B cell (primary cell): ENCODE measurements at regions not wholly inside any gene's neighbourhood (a gene's known extent, or its start where the extent isn't known, plus 50 kb on each side); places are given as distances from the start of the nearest gene placed in this dataset.

Source experiments
- ATAC-seq: fragments of 200-7000 bp; cut with Tn5 transposase; one replicate; pipeline ENCODE4 v1.10.0; 2021; ENCODE audit warnings: low read depth, mild to moderate bottlenecking, moderate number of reproducible peaks, moderate library complexity
- CTCF ChIA-PET: fragments of 350-600 bp; sonication (Branson Sonifier 250); formaldehyde crosslinking; loops from one replicate; lab custom pipeline; 2021; ENCODE audit warnings: antibody characterized with exemption, inconsistent platforms; lab: Charles Lee
- POLR2A ChIA-PET: fragments of 350-600 bp; sonication (Branson Sonifier 250); formaldehyde crosslinking; loops from one replicate; lab custom pipeline; 2021; ENCODE audit warnings: antibody characterized with exemption; lab: Charles Lee
- DNase-seq: peaks from one replicate; pipeline ENCODE4 v3.0.0; 2013
- H2AFZ ChIP-seq: 2 replicates; pipeline ENCODE4 v1.6.1; 2012; ENCODE audit warnings: mild to moderate bottlenecking, low read depth, low read length; ENCODE audit not compliant: insufficient read depth, poor library complexity, severe bottlenecking
- H3K27ac ChIP-seq, 2 donors: 1 replicate in 1 of 2; 2 replicates in 1 of 2; pipeline ENCODE4 v1.5.1; 2012 to 2013; ENCODE audit warnings: low read length in 2 of 2, mild to moderate bottlenecking in 2 of 2, moderate library complexity in 1 of 2
- H3K27me3 ChIP-seq, 4 experiments: fragments of 200-600 bp in 1 of 4; sonication (generic) in 1 of 4; replicated peaks in 1 of 4; 1 replicate in 2 of 4; 2 replicates in 2 of 4; pipeline versions ENCODE4 v1.6.1 to v1.7.0; 2013 to 2016; ENCODE audit warnings: low read length in 3 of 4, mild to moderate bottlenecking in 2 of 4, mixed read lengths in 1 of 4, moderate library complexity in 1 of 4; ENCODE audit not compliant: insufficient read depth in 4 of 4, control insufficient read depth in 3 of 4; ENCODE audit errors: control extremely low read depth in 1 of 4
- H3K36me3 ChIP-seq, 2 experiments: replicated peaks in 1 of 2; 1 replicate in 1 of 2; 2 replicates in 1 of 2; pipeline versions ENCODE4 v1.6.1 to v1.7.1; 2013; ENCODE audit warnings: low read length in 1 of 2; ENCODE audit not compliant: insufficient read depth in 2 of 2, control insufficient read depth in 1 of 2; ENCODE audit errors: control extremely low read depth in 1 of 2, extremely low read depth in 1 of 2
- H3K4me1 ChIP-seq, 2 donors: fragments of 200-600 bp in 1 of 2; sonication (generic) in 1 of 2; 1 replicate in 1 of 2; 2 replicates in 1 of 2; pipeline versions ENCODE4 v1.5.1 to v1.6.1; 2013 to 2017; ENCODE audit warnings: low read length in 2 of 2; ENCODE audit not compliant: control insufficient read depth in 2 of 2, insufficient read depth in 2 of 2
- H3K4me2 ChIP-seq: replicated peaks from 2 replicates; pipeline ENCODE3; 2012; ENCODE audit warnings: mild to moderate bottlenecking, low read depth, low read length; ENCODE audit not compliant: poor library complexity, severe bottlenecking
- H3K4me3 ChIP-seq, 5 experiments: fragments of 200-600 bp in 1 of 5; sonication (generic) in 1 of 5; 1 replicate in 3 of 5; 2 replicates in 2 of 5; pipeline versions ENCODE4 v1.5.1 to v1.7.0; 2011 to 2016; ENCODE audit warnings: low read length in 4 of 5, mild to moderate bottlenecking in 4 of 5, low read depth in 2 of 5, control low read depth in 1 of 5, moderate library complexity in 1 of 5; ENCODE audit not compliant: insufficient read depth in 1 of 5; ENCODE audit errors: control extremely low read depth in 1 of 5, extremely low read depth in 1 of 5
- H3K79me2 ChIP-seq: fragments of 200-600 bp; sonication (generic); one replicate; pipeline ENCODE4 v1.6.0; 2016; ENCODE audit warnings: low read length; ENCODE audit not compliant: control insufficient read depth, insufficient read depth
- H3K9ac ChIP-seq: fragments of 200-600 bp; sonication (generic); 2 replicates; pipeline ENCODE4 v1.6.1; 2017; ENCODE audit warnings: mild to moderate bottlenecking, low read length, moderate library complexity
- H3K9me3 ChIP-seq, 3 donors: one replicate each; pipeline versions ENCODE4 v1.6.1 to v1.7.1; 2013; ENCODE audit warnings: low read length in 2 of 3; ENCODE audit not compliant: control insufficient read depth in 2 of 3, insufficient read depth in 1 of 3; ENCODE audit errors: control extremely low read depth in 1 of 3
- H4K20me1 ChIP-seq: 2 replicates; pipeline ENCODE4 v1.6.0; 2012; ENCODE audit warnings: mild to moderate bottlenecking, low read length; ENCODE audit not compliant: insufficient read depth, control insufficient read depth, poor library complexity, severe bottlenecking
- H3K27ac Mint-ChIP-seq: one replicate; pipeline ENCODE4 v1.8.0; 2021; ENCODE audit warnings: mixed read lengths
- H3K27me3 Mint-ChIP-seq: one replicate; pipeline ENCODE4 v1.8.0; 2021; ENCODE audit warnings: mixed read lengths
- H3K4me1 Mint-ChIP-seq: one replicate; pipeline ENCODE4 v1.8.0; 2021; ENCODE audit warnings: mixed read lengths
- H3K4me3 Mint-ChIP-seq: one replicate; pipeline ENCODE4 v1.8.0; 2021; ENCODE audit warnings: mixed read lengths
- H3K9me3 Mint-ChIP-seq: one replicate; pipeline ENCODE4 v1.8.0; 2022; ENCODE audit warnings: mixed read lengths; ENCODE audit not compliant: insufficient read depth
- EZH2 ChIP-seq: IDR thresholded peaks from 2 replicates; pipeline ENCODE4 v1.6.1; 2012; ENCODE audit warnings: borderline replicate concordance, low read depth, mild to moderate bottlenecking, moderate library complexity, low read length; ENCODE audit not compliant: insufficient read depth, poor library complexity, severe bottlenecking
- WGBS: methylation state at CpG from one replicate; pipeline ENCODE4 v1.1.5; 2013; ENCODE audit warnings: missing lambda C conversion rate; ENCODE audit not compliant: insufficient coverage; 5-methylcytosine and 5-hydroxymethylcytosine counted together
- intact Hi-C: fragments of 100-400 bp; cut with micrococcal nuclease; formaldehyde crosslinking; loops from one replicate; pipeline ENCODE4 v1.10.0; 2022
- TF ChIP-seq, protein P1 (sequence below): fragments of 200-600 bp; IDR thresholded peaks from one replicate; pipeline ENCODE4 v1.8.0; 2022; ENCODE audit warnings: antibody characterized with exemption, mild to moderate bottlenecking

DNA sequence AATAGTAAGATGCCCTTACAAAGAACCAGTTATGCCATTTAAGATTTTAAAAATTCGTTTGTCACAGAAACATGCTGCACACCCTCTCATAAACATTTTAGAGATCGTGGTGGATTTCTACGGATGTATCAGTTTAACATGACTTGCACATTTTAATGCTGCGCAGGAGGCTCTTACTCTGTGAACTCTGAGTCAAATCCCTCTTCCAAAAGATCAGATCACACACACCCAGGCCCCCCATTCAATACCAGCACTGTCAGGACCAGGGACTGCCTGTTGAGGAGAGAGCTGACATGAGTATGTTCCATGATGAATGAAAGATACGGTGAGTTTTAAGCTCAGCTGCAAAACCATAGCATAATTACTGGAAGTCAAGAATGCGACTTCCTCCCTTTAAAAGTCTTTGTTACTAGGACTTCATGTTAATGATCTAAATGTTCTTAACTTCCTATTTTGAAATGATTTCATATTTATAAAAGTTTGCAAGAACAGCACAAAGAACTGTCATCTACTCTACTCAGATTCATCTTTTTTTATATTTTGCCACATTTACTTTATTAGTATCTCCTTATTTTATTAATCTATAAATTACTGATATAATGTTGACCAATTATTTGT, 500.2 kb downstream of the GLRX3 start:
- no peak overlapping the region for H3K27ac Mint-ChIP-seq
- intact Hi-C loops: no loop called here
- no peaks in the 10 kb centered on the region for H3K36me3 ChIP-seq
- H3K9me3 Mint-ChIP-seq: no peaks in the 10 kb centered on the region
- no peak for DNase-seq
- no peak overlapping the region for H3K9ac ChIP-seq
- H3K27ac ChIP-seq: no peak overlapping the region
- ChIA-PET CTCF (interaction anchor here (0.6 kb wide), 1 partner anchor 9 kb away, joined by 3 read pairs; no protein-coding TSS in a partner anchor), POLR2A (no interaction called here)
- H3K4me3 ChIP-seq: no peak overlapping the region
- WGBS: no CpG with 5 or more reads among the region's 6 CpGs
- no peaks in the 10 kb centered on the region for H3K27me3 ChIP-seq
- no peak for ATAC-seq
- no peaks in the 10 kb centered on the region for H3K4me1 Mint-ChIP-seq
- no peak overlapping the region for H2AFZ ChIP-seq
- H3K27me3 Mint-ChIP-seq: peaks cover 5% of the 10 kb centered on the region
- no peaks in the 10 kb centered on the region for H4K20me1 ChIP-seq
- no peaks in the 10 kb centered on the region for H3K4me1 ChIP-seq
- peaks cover 0 to 9% (median 0%) of the 10 kb centered on the region in 3 donors for H3K9me3 ChIP-seq
- TF ChIP-seq, protein P1, sequence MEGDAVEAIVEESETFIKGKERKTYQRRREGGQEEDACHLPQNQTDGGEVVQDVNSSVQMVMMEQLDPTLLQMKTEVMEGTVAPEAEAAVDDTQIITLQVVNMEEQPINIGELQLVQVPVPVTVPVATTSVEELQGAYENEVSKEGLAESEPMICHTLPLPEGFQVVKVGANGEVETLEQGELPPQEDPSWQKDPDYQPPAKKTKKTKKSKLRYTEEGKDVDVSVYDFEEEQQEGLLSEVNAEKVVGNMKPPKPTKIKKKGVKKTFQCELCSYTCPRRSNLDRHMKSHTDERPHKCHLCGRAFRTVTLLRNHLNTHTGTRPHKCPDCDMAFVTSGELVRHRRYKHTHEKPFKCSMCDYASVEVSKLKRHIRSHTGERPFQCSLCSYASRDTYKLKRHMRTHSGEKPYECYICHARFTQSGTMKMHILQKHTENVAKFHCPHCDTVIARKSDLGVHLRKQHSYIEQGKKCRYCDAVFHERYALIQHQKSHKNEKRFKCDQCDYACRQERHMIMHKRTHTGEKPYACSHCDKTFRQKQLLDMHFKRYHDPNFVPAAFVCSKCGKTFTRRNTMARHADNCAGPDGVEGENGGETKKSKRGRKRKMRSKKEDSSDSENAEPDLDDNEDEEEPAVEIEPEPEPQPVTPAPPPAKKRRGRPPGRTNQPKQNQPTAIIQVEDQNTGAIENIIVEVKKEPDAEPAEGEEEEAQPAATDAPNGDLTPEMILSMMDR: no peak
- TF ChIP-seq EZH2: no peak
- no peaks in the 10 kb centered on the region for H3K79me2 ChIP-seq
- H3K4me2 ChIP-seq: no peak overlapping the region
- no peak overlapping the region for H3K4me3 Mint-ChIP-seq

GRCh38 chr10:130637089-130637676, 501.0 kb downstream of the GLRX3 start:
- no peak for ATAC-seq
- CTCF ChIA-PET: no interaction called here
- Mint-ChIP-seq H3K4me3 (no peak overlapping the region), H3K4me1 (no peaks in the 10 kb centered on the region), H3K27ac (no peak overlapping the region), H3K9me3 (no peaks in the 10 kb centered on the region), H3K27me3 (peaks cover 5% of the 10 kb centered on the region)
- H3K4me1 ChIP-seq: no peaks in the 10 kb centered on the region
- WGBS: 56% methylated on average over 3 of the region's 4 CpGs
- H3K36me3 ChIP-seq: no peaks in the 10 kb centered on the region
- no peak for TF ChIP-seq EZH2
- TF ChIP-seq, protein P1: no peak
- intact Hi-C loops: no loop called here
- H3K4me3 ChIP-seq: no peak overlapping the region
- no peak overlapping the region for H2AFZ ChIP-seq
- DNase-seq: no peak
- H4K20me1 ChIP-seq: no peaks in the 10 kb centered on the region
- H3K9me3 ChIP-seq: peaks cover 0 to 9% (median 0%) of the 10 kb centered on the region in 3 donors
- H3K27ac ChIP-seq: no peak overlapping the region
- H3K9ac ChIP-seq: no peak overlapping the region
- no peak overlapping the region for H3K4me2 ChIP-seq
- no peaks in the 10 kb centered on the region for H3K79me2 ChIP-seq
- POLR2A ChIA-PET: no interaction called here
- no peaks in the 10 kb centered on the region for H3K27me3 ChIP-seq
